Fibroblast of lung (primary cell): ENCODE measurements at regions not wholly inside any gene's neighbourhood (a gene's known extent, or its start where the extent isn't known, plus 50 kb on each side); places are given as distances from the start of the nearest gene placed in this dataset.

Experiments used
- DNase-seq, 2 donors: peaks; one replicate each; pipeline versions ENCODE4 v3.0.0 to v3.0.0-alpha.2; 2010; ENCODE audit warnings: low read depth in 2 of 2
- H2AFZ ChIP-seq: 2 replicates; pipeline ENCODE4 v1.5.1; 2012; ENCODE audit warnings: low read length, control low read depth, inconsistent platforms
- H3K27ac ChIP-seq: 2 replicates; pipeline ENCODE4 v1.5.1; 2011; ENCODE audit warnings: low read length, control low read depth; ENCODE audit not compliant: insufficient read depth
- H3K27me3 ChIP-seq: 2 replicates; pipeline ENCODE4 v1.5.1; 2011; ENCODE audit warnings: mild to moderate bottlenecking, low read length; ENCODE audit not compliant: control insufficient read depth, insufficient read depth
- H3K36me3 ChIP-seq: 2 replicates; pipeline ENCODE4 v1.5.1; 2011; ENCODE audit warnings: low read length; ENCODE audit not compliant: control insufficient read depth, insufficient read depth
- H3K4me1 ChIP-seq: 2 replicates; pipeline ENCODE4 v1.5.1; 2011; ENCODE audit warnings: low read length; ENCODE audit not compliant: control insufficient read depth, insufficient read depth; ENCODE audit errors: extremely low read depth
- H3K4me2 ChIP-seq: 2 replicates; pipeline ENCODE4 v1.5.1; 2011; ENCODE audit warnings: low read length, control low read depth; ENCODE audit not compliant: insufficient read depth; ENCODE audit errors: extremely low read depth
- H3K4me3 ChIP-seq, 4 experiments: fragments of 200-600 bp in 1 of 4; sonication (generic) in 1 of 4; replicated peaks in 1 of 4; 2 replicates each; pipeline ENCODE4 v1.5.1; 2011 to 2016; ENCODE audit warnings: low read length in 4 of 4, low read depth in 3 of 4, mild to moderate bottlenecking in 3 of 4, control low read depth in 2 of 4, inconsistent platforms in 1 of 4, mixed read lengths in 1 of 4; ENCODE audit not compliant: insufficient read depth in 1 of 4; ENCODE audit errors: control extremely low read depth in 1 of 4
- H3K79me2 ChIP-seq: 2 replicates; pipeline ENCODE4 v1.5.1; 2012; ENCODE audit warnings: mild to moderate bottlenecking, low read length, inconsistent platforms; ENCODE audit not compliant: control insufficient read depth, insufficient read depth
- H3K9ac ChIP-seq: 2 replicates; pipeline ENCODE4 v1.5.1; 2011; ENCODE audit warnings: mild to moderate bottlenecking, low read length, control low read depth; ENCODE audit not compliant: insufficient read depth
- H3K9me3 ChIP-seq: 2 replicates; pipeline ENCODE4 v1.5.1; 2012; ENCODE audit warnings: low read depth, low read length; ENCODE audit not compliant: control insufficient read depth, insufficient read depth
- H4K20me1 ChIP-seq: 2 replicates; pipeline ENCODE4 v1.5.1; 2011; ENCODE audit warnings: low read length; ENCODE audit not compliant: control insufficient read depth, insufficient read depth; ENCODE audit errors: extremely low read depth
- EZH2 ChIP-seq: IDR thresholded peaks from 2 replicates; pipeline ENCODE4 v1.5.1; 2012; ENCODE audit warnings: low read length, control low read depth, mild to moderate bottlenecking; ENCODE audit errors: missing control alignments
- TF ChIP-seq, protein P1 (sequence below), 2 donors: IDR thresholded peaks in 1 of 2; conservative IDR thresholded peaks in 1 of 2; 1 replicate in 1 of 2; 2 replicates in 1 of 2; pipeline ENCODE4 v1.5.1; 2011 to 2012; ENCODE audit warnings: low read length in 2 of 2, control low read depth in 1 of 2, inconsistent platforms in 1 of 2, low read depth in 1 of 2, mild to moderate bottlenecking in 1 of 2

DNA sequence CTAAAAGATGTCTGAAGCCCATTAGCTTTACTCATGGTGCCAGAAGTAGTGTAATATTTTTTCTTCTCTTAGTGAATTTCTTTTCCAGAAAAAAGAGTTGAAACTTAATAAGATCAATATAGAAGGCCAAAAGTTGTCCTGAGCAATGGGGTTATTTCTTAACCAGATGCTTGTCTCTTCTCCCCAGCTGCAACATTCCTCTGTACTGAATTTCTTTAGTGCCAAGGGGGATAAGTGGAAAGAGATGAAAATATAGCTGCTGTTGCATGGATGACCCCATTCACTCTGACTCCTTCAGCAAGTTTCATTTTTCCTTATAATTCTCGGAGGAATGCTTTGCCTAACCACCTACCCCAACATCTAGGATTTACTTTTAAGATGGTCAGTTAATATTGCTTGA lies 675.0 kb downstream of the USP25 start:
- Histone ChIP-seq H3K79me2 (no peaks in the 10 kb centered on the region), H3K9me3 (no peaks in the 10 kb centered on the region), H3K27me3 (no peaks in the 10 kb centered on the region), H3K27ac (no peak overlapping the region), H3K4me3 (no peak overlapping the region), H4K20me1 (no peaks in the 10 kb centered on the region), H3K9ac (no peak overlapping the region), H3K36me3 (no peaks in the 10 kb centered on the region), H3K4me1 (no peaks in the 10 kb centered on the region), H3K4me2 (no peak overlapping the region), H2AFZ (no peak overlapping the region)
- no peak for DNase-seq
- no peak for TF ChIP-seq EZH2
- TF ChIP-seq, protein P1, sequence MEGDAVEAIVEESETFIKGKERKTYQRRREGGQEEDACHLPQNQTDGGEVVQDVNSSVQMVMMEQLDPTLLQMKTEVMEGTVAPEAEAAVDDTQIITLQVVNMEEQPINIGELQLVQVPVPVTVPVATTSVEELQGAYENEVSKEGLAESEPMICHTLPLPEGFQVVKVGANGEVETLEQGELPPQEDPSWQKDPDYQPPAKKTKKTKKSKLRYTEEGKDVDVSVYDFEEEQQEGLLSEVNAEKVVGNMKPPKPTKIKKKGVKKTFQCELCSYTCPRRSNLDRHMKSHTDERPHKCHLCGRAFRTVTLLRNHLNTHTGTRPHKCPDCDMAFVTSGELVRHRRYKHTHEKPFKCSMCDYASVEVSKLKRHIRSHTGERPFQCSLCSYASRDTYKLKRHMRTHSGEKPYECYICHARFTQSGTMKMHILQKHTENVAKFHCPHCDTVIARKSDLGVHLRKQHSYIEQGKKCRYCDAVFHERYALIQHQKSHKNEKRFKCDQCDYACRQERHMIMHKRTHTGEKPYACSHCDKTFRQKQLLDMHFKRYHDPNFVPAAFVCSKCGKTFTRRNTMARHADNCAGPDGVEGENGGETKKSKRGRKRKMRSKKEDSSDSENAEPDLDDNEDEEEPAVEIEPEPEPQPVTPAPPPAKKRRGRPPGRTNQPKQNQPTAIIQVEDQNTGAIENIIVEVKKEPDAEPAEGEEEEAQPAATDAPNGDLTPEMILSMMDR (conservative IDR thresholded peaks at IDR 0.05 in 1 of 2, IDR thresholded peaks at IDR 0.05 in 1 of 2; ENCODE audit: low read depth in 1 of 2, low read length in 2 of 2), result no peak

DNA sequence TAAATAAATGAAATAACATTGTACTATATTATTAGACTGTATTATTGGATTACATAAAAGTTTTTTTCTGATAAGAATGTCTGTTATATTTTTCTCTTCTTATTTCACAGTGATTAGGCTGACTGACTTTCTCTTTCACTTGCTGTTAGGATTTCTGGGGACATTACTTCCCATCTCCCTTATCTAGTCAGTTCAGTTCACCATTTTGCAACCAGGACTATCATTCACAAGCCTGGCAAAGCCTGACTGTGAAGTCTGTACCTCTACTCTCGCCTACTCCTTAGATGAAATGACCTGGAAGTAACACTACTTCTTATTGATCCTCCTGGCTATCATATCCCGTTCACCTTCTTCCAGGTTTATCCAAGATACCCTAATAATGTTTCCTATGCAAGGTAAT lies 676.6 kb downstream of the USP25 start:
- Histone ChIP-seq H2AFZ (no peak overlapping the region), H3K4me1 (no peaks in the 10 kb centered on the region), H4K20me1 (no peaks in the 10 kb centered on the region), H3K9ac (no peak overlapping the region), H3K27ac (no peak overlapping the region), H3K9me3 (no peaks in the 10 kb centered on the region), H3K36me3 (no peaks in the 10 kb centered on the region), H3K4me3 (no peak overlapping the region), H3K79me2 (no peaks in the 10 kb centered on the region), H3K4me2 (no peak overlapping the region), H3K27me3 (no peaks in the 10 kb centered on the region)
- TF ChIP-seq, protein P1 (conservative IDR thresholded peaks at IDR 0.05 in 1 of 2, IDR thresholded peaks at IDR 0.05 in 1 of 2; ENCODE audit: low read depth in 1 of 2, low read length in 2 of 2), result no peak
- TF ChIP-seq EZH2, result no peak
- no peak for DNase-seq

DNA sequence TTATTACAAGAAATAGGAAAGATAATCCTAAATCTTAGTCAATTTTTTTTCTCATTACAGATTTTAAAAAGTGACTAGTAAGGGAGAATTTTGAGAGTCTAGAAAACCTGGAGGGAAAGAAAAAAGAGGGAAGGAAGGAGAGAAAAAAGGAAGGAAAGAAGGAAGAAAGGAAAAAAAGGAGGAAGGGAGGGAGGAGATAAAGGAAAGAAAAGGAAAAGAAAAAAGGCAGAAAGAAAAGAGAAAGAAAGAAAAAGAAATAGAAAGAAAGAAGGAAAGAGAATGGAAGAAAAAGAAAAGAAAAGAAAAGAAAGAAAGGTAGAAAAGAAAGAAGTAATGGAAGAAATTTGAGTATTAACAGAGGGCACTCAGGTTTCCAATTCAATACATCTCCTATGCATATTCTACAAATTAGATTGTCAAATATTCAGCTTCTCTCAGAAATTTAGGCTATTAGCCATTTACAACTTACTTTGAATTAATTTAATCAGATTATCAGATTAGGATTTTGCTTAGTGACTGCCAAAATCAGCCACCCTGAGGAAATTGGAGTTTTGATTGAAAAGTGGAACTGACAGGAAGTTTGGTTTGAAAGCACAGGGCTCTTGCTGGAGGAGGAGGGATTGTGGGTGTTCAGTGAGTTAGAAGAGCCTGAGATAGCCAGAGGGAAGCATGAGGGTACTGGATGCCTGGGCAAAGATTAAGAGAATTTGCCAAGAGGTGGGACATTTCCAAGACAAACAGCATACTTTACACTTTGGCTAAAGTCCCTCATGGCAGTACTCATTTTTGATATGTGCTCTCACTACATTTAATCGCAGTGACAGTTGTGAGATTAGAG lies 677.8 kb downstream of the USP25 start:
- H4K20me1 ChIP-seq, result no peaks in the 10 kb centered on the region
- no peak overlapping the region for H3K4me3 ChIP-seq
- H3K27ac ChIP-seq, result no peak overlapping the region
- no peaks in the 10 kb centered on the region for H3K36me3 ChIP-seq
- H3K79me2 ChIP-seq, result no peaks in the 10 kb centered on the region
- peak in 1 of 2 donors; percentile 66 for DNase-seq
- TF ChIP-seq, protein P1 (conservative IDR thresholded peaks at IDR 0.05 in 1 of 2, IDR thresholded peaks at IDR 0.05 in 1 of 2; ENCODE audit: low read depth in 1 of 2, low read length in 2 of 2), result no peak
- no peak for TF ChIP-seq EZH2
- no peak overlapping the region for H2AFZ ChIP-seq
- H3K4me2 ChIP-seq, result no peak overlapping the region
- H3K9ac ChIP-seq, result no peak overlapping the region
- H3K9me3 ChIP-seq, result no peaks in the 10 kb centered on the region
- no peaks in the 10 kb centered on the region for H3K4me1 ChIP-seq
- H3K27me3 ChIP-seq, result no peaks in the 10 kb centered on the region
